Right lobe of liver (tissue), 4 donors: ENCODE measurements at regions not wholly inside any gene's neighbourhood (a gene's known extent, or its start where the extent isn't known, plus 50 kb on each side); places are given as distances from the start of the nearest gene placed in this dataset.
"Not testable (repeated sequence)": the region's sequence is repeated elsewhere in the genome, so short reads cannot be mapped to it uniquely, and the experiment has no call there.

Experiments used
- CTCF ChIP-seq, 4 donors: fragments of 200-600 bp in 3 of 4; fragments of 450-650 bp in 1 of 4; IDR thresholded peaks; one replicate each; pipeline versions ENCODE4 v1.5.1 to v1.8.0; 2016 to 2022; ENCODE audit warnings: antibody characterized with exemption in 4 of 4, mild to moderate bottlenecking in 2 of 4
- POLR2A ChIP-seq: fragments of 450-650 bp; IDR thresholded peaks from one replicate; pipeline ENCODE4 v1.6.1; 2017; ENCODE audit warnings: antibody characterized with exemption, mild to moderate bottlenecking
- donor health status: DM: no; HTN: no; CAD: no.
- donor health status: DM: no; HTN: no; CAD: no.
- donor health status: DM: no; HTN: yes; CAD: no.

GRCh38 chr2:94579221-94579620 lies 292.0 kb upstream of the TEKT4 start:
- not testable (repeated sequence) for TF ChIP-seq CTCF (IDR thresholded peaks at IDR 0.05); POLR2A
